ENCODE measurements at regions not wholly inside any gene's neighbourhood (a gene's known extent, or its start where the extent isn't known, plus 50 kb on each side); places are given as distances from the start of the nearest gene placed in this dataset.

DNA sequence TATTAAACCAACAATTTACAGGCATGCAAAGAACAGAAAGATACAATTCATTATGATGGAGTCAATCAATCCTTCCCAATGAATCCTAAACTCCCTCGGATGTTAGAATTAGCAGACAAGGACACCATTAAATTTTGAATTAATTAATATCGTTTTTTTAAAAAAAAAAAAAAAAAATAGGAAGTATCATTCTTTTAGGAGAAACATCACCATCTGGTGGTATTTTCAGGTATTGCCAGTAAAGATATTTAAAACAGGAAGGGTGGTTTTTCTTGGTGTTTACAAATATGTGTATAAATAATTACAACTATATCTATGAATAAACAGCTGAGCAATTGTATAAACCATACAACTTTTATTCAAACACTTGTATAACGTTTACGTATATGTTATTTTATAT lies 564.4 kb downstream of the HAO1 start:
- Histone ChIP-seq H3K4me1 (ENCODE audit: insufficient read depth) (peaks cover 5% of the 10 kb centered on the region; the same call in 1 of the 2 replicates), H3K4me3 (no peak overlapping the region), H3K4me2 (ENCODE audit: unreplicated experiment) (no peak overlapping the region), H3K9me3 (ENCODE audit: low read depth) (no peaks in the 10 kb centered on the region), H2AFZ (no peak overlapping the region), H3K9me2 (ENCODE audit: insufficient read depth) (no peaks in the 10 kb centered on the region), H4K20me1 (ENCODE audit: insufficient read depth) (no peaks in the 10 kb centered on the region), H3K36me3 (ENCODE audit: low read depth) (no peaks in the 10 kb centered on the region), H3K27ac (no peak overlapping the region), H3K27me3 (replicated peaks; ENCODE audit: insufficient read depth) (no peaks in the 10 kb centered on the region), H3F3A (ENCODE audit: insufficient read depth) (no peaks in the 10 kb centered on the region), H3K79me2 (ENCODE audit: insufficient read depth) (no peaks in the 10 kb centered on the region), H3K9ac (no peak overlapping the region)
- WGBS, 2 experiments (ENCODE audit: low coverage in 1 of 2, low lambda C conversion rate in 2 of 2, missing lambda C conversion rate in 2 of 2): 31 to 33% methylated on average over 4 of the region's 4 CpGs
- TF ChIP-seq EZH2 (IDR thresholded peaks at IDR 0.05; ENCODE audit: insufficient read depth, poor library complexity, severe bottlenecking) (no peak), EZH2phosphoT487 (IDR thresholded peaks at IDR 0.05; ENCODE audit: insufficient read depth, low read depth) (no peak)
- peak; percentile 19 for DNase-seq
- in situ Hi-C loops (cut with MboI): no loop called here

- in situ Hi-C loops (cut with MboI): no loop called here
- Histone ChIP-seq H3K4me3 (no peak overlapping the region), H3K36me3 (ENCODE audit: low read depth) (no peaks in the 10 kb centered on the region), H3K4me1 (ENCODE audit: insufficient read depth) (peaks cover 5% of the 10 kb centered on the region; the same call in 1 of the 2 replicates), H3K9ac (no peak overlapping the region), H3K27ac (no peak overlapping the region), H4K20me1 (ENCODE audit: insufficient read depth) (no peaks in the 10 kb centered on the region), H3F3A (ENCODE audit: insufficient read depth) (no peaks in the 10 kb centered on the region), H3K4me2 (ENCODE audit: unreplicated experiment) (no peak overlapping the region), H3K9me3 (ENCODE audit: low read depth) (no peaks in the 10 kb centered on the region), H3K79me2 (ENCODE audit: insufficient read depth) (no peaks in the 10 kb centered on the region), H3K9me2 (ENCODE audit: insufficient read depth) (no peaks in the 10 kb centered on the region), H3K27me3 (replicated peaks; ENCODE audit: insufficient read depth) (no peaks in the 10 kb centered on the region), H2AFZ (no peak overlapping the region)
- TF ChIP-seq EZH2phosphoT487 (IDR thresholded peaks at IDR 0.05; ENCODE audit: insufficient read depth, low read depth): no peak
- no peak for TF ChIP-seq EZH2 (IDR thresholded peaks at IDR 0.05; ENCODE audit: insufficient read depth, poor library complexity, severe bottlenecking)
- DNase-seq: peak; percentile 26
- 81 to 90% methylated on average over 5 of the region's 5 CpGs for WGBS, 2 experiments (ENCODE audit: low coverage in 1 of 2, low lambda C conversion rate in 2 of 2, missing lambda C conversion rate in 2 of 2)
These were observed 561.2 kb downstream of the HAO1 start for GRCh38 chr20:7378864-7379605.

GRCh38 chr20:7379621-7380220 lies 560.5 kb downstream of the HAO1 start:
- peak; percentile 42 for DNase-seq
- 71% methylated on average over 8 of the region's 8 CpGs for WGBS, 2 experiments (ENCODE audit: low coverage in 1 of 2, low lambda C conversion rate in 2 of 2, missing lambda C conversion rate in 2 of 2)
- H3K79me2 ChIP-seq (ENCODE audit: insufficient read depth): no peaks in the 10 kb centered on the region
- no peak for TF ChIP-seq EZH2phosphoT487 (IDR thresholded peaks at IDR 0.05; ENCODE audit: insufficient read depth, low read depth)
- no peak for TF ChIP-seq EZH2 (IDR thresholded peaks at IDR 0.05; ENCODE audit: insufficient read depth, poor library complexity, severe bottlenecking)
- H3K9me3 ChIP-seq (ENCODE audit: low read depth): no peaks in the 10 kb centered on the region
- no peaks in the 10 kb centered on the region for H3F3A ChIP-seq (ENCODE audit: insufficient read depth)
- H3K36me3 ChIP-seq (ENCODE audit: low read depth): no peaks in the 10 kb centered on the region
- H4K20me1 ChIP-seq (ENCODE audit: insufficient read depth): no peaks in the 10 kb centered on the region
- no peak overlapping the region for H3K9ac ChIP-seq
- H3K27me3 ChIP-seq (replicated peaks; ENCODE audit: insufficient read depth): no peaks in the 10 kb centered on the region
- no peak overlapping the region for H2AFZ ChIP-seq
- H3K27ac ChIP-seq: no peak overlapping the region
- in situ Hi-C loops (cut with MboI): no loop called here
- H3K4me1 ChIP-seq (ENCODE audit: insufficient read depth): peaks cover 5% of the 10 kb centered on the region; the same call in 1 of the 2 replicates
- H3K4me3 ChIP-seq: no peak overlapping the region
- H3K9me2 ChIP-seq (ENCODE audit: insufficient read depth): no peaks in the 10 kb centered on the region
- H3K4me2 ChIP-seq (ENCODE audit: unreplicated experiment): no peak overlapping the region

GRCh38 chr20:7383216-7383615 lies 557.0 kb downstream of the HAO1 start:
- no peaks in the 10 kb centered on the region for H3F3A ChIP-seq (ENCODE audit: insufficient read depth)
- H3K36me3 ChIP-seq (ENCODE audit: low read depth): no peaks in the 10 kb centered on the region
- no peak overlapping the region for H3K4me2 ChIP-seq (ENCODE audit: unreplicated experiment)
- peaks cover 5% of the 10 kb centered on the region; the same call in 1 of the 2 replicates for H3K4me1 ChIP-seq (ENCODE audit: insufficient read depth)
- no peaks in the 10 kb centered on the region for H3K9me3 ChIP-seq (ENCODE audit: low read depth)
- no peak overlapping the region for H3K27ac ChIP-seq
- DNase-seq: no peak
- no peaks in the 10 kb centered on the region for H4K20me1 ChIP-seq (ENCODE audit: insufficient read depth)
- H3K4me3 ChIP-seq: no peak overlapping the region
- H3K27me3 ChIP-seq (replicated peaks; ENCODE audit: insufficient read depth): no peaks in the 10 kb centered on the region
- H3K9ac ChIP-seq: no peak overlapping the region
- in situ Hi-C loops (cut with MboI): no loop called here
- TF ChIP-seq EZH2phosphoT487 (IDR thresholded peaks at IDR 0.05; ENCODE audit: insufficient read depth, low read depth) (no peak), EZH2 (IDR thresholded peaks at IDR 0.05; ENCODE audit: insufficient read depth, poor library complexity, severe bottlenecking) (no peak)
- no peaks in the 10 kb centered on the region for H3K9me2 ChIP-seq (ENCODE audit: insufficient read depth)
- H2AFZ ChIP-seq: no peak overlapping the region
- no peaks in the 10 kb centered on the region for H3K79me2 ChIP-seq (ENCODE audit: insufficient read depth)

All from GM23248 (cell line).